Sigmoid colon (tissue), 6 donors: ENCODE measurements at regions not wholly inside any gene's neighbourhood (a gene's known extent, or its start where the extent isn't known, plus 50 kb on each side); places are given as distances from the start of the nearest gene placed in this dataset.

Source experiments
- DNase-seq: peaks from one replicate; pipeline ENCODE4 v3.0.0-alpha.2; 2019
- H3K27ac ChIP-seq, 4 donors: fragments of 200-600 bp; sonication (generic); one replicate each; pipeline ENCODE4 v1.5.1; 2016 to 2019; ENCODE audit warnings: mild to moderate bottlenecking in 1 of 4
- H3K27me3 ChIP-seq, 3 donors: fragments of 200-600 bp; sonication (generic); one replicate each; pipeline ENCODE4 v1.5.1; 2019; ENCODE audit warnings: mild to moderate bottlenecking in 1 of 3
- H3K36me3 ChIP-seq, 4 donors: fragments of 200-600 bp; sonication (generic); one replicate each; pipeline ENCODE4 v1.5.1; 2016 to 2019
- H3K4me1 ChIP-seq, 4 donors: fragments of 200-600 bp; sonication (generic); one replicate each; pipeline ENCODE4 v1.5.1; 2017 to 2019
- H3K4me3 ChIP-seq, 4 donors: fragments of 200-600 bp; sonication (generic); one replicate each; pipeline ENCODE4 v1.5.1; 2017 to 2019; ENCODE audit warnings: mild to moderate bottlenecking in 2 of 4, moderate library complexity in 1 of 4
- H3K9me3 ChIP-seq, 4 donors: fragments of 200-600 bp in 3 of 4; sonication (generic) in 3 of 4; one replicate each; pipeline versions ENCODE4 v1.5.1 to v1.6.1; 2013 to 2019
- CTCF ChIP-seq, 4 experiments: fragments of 450-650 bp in 3 of 4; fragments of 200-600 bp in 1 of 4; IDR thresholded peaks; one replicate each; pipeline ENCODE4 v1.5.1; 2016 to 2019; ENCODE audit warnings: antibody characterized with exemption in 4 of 4, mild to moderate bottlenecking in 3 of 4, moderate library complexity in 2 of 4
- EP300 ChIP-seq, 4 donors: sonication (generic); formaldehyde crosslinking; IDR thresholded peaks; one replicate each; pipeline ENCODE4 v1.6.1; 2017; ENCODE audit warnings: antibody characterized with exemption in 4 of 4
- POLR2A ChIP-seq, 2 donors: fragments of 450-650 bp; IDR thresholded peaks; one replicate each; pipeline ENCODE4 v1.6.1; 2016; ENCODE audit warnings: antibody characterized with exemption in 2 of 2, mild to moderate bottlenecking in 2 of 2, moderate library complexity in 2 of 2
- POLR2AphosphoS5 ChIP-seq, 4 donors: sonication (generic); formaldehyde crosslinking; IDR thresholded peaks; one replicate each; pipeline ENCODE4 v1.6.1; 2017; ENCODE audit warnings: antibody characterized with exemption in 4 of 4
- WGBS, 2 donors: extraction: QIAGEN DNeasy Blood & Tissue Kit; methylation state at CpG; one replicate each; pipeline ENCODE4 v1.1.7; 2013; 5-methylcytosine and 5-hydroxymethylcytosine counted together
- intact Hi-C: fragments of 100-400 bp; cut with DNase I; formaldehyde crosslinking; loops from one replicate; pipeline ENCODE4 v1.15.1; 2023
- donor health status: healthy with polysubstance abuse.
- donor health status: healthy.

DNA sequence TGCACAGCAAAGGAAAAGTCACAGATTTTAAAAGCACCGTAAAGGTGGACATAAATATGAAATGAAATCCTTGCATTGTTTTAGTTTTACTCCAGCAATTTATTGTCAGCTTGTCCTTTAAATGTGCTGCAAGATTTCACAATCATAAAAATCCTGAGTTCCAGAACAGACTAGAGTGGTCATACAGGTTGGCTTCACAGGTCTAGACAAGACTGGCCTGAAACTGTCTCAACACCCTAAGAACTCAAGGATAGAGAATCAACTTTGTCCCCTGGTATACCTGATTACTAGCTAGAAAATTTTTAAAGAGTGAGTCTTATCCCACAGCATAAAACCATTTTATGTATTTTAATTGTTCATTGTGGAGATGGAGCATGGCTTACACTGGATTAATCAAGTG is 521.7 kb upstream of the MCTP2 start:
- Histone ChIP-seq H3K9me3 (no peaks in the 10 kb centered on the region), H3K4me1 (peaks cover 0 to 23% (median 0%) of the 10 kb centered on the region in 4 donors), H3K27ac (no peak overlapping the region), H3K36me3 (no peaks in the 10 kb centered on the region), H3K4me3 (no peak overlapping the region), H3K27me3 (no peaks in the 10 kb centered on the region)
- TF ChIP-seq POLR2A (IDR thresholded peaks at IDR 0.05) (no peak), POLR2AphosphoS5 (IDR thresholded peaks at IDR 0.05) (no peak), CTCF (IDR thresholded peaks at IDR 0.05) (no peak), EP300 (IDR thresholded peaks at IDR 0.05) (no peak)
- WGBS, 2 donors = 90 to 93% methylated on average over 1 of the region's 1 CpG
- no peak for DNase-seq
- intact Hi-C loops = no loop called here

- WGBS, 2 donors = 76 to 80% methylated on average over 6 of the region's 6 CpGs
- DNase-seq = no peak
- no peaks in the 10 kb centered on the region for H3K9me3 ChIP-seq
- peaks cover 0 to 23% (median 0%) of the 10 kb centered on the region in 4 donors for H3K4me1 ChIP-seq
- TF ChIP-seq POLR2A (IDR thresholded peaks at IDR 0.05) (no peak), POLR2AphosphoS5 (IDR thresholded peaks at IDR 0.05) (no peak), EP300 (IDR thresholded peaks at IDR 0.05) (no peak), CTCF (IDR thresholded peaks at IDR 0.05) (no peak)
- intact Hi-C loops = no loop called here
- H3K36me3 ChIP-seq = no peaks in the 10 kb centered on the region
- no peak overlapping the region for H3K27ac ChIP-seq
- no peaks in the 10 kb centered on the region for H3K27me3 ChIP-seq
- H3K4me3 ChIP-seq = no peak overlapping the region
These were observed 522.5 kb upstream of the MCTP2 start for GRCh38 chr15:93708724-93709445.

- no peak for DNase-seq
- peaks cover 0 to 23% (median 0%) of the 10 kb centered on the region in 4 donors for H3K4me1 ChIP-seq
- TF ChIP-seq POLR2A (IDR thresholded peaks at IDR 0.05) (no peak), POLR2AphosphoS5 (IDR thresholded peaks at IDR 0.05) (no peak), EP300 (IDR thresholded peaks at IDR 0.05) (no peak)
- H3K36me3 ChIP-seq = no peaks in the 10 kb centered on the region
- intact Hi-C loops = no loop called here
- WGBS, 2 donors = 81 to 89% methylated on average over 5 of the region's 5 CpGs
- H3K27ac ChIP-seq = no peak overlapping the region
- no peaks in the 10 kb centered on the region for H3K9me3 ChIP-seq
- H3K27me3 ChIP-seq = no peaks in the 10 kb centered on the region
- H3K4me3 ChIP-seq = no peak overlapping the region
These were observed 523.6 kb upstream of the MCTP2 start for GRCh38 chr15:93707751-93708150.

DNA sequence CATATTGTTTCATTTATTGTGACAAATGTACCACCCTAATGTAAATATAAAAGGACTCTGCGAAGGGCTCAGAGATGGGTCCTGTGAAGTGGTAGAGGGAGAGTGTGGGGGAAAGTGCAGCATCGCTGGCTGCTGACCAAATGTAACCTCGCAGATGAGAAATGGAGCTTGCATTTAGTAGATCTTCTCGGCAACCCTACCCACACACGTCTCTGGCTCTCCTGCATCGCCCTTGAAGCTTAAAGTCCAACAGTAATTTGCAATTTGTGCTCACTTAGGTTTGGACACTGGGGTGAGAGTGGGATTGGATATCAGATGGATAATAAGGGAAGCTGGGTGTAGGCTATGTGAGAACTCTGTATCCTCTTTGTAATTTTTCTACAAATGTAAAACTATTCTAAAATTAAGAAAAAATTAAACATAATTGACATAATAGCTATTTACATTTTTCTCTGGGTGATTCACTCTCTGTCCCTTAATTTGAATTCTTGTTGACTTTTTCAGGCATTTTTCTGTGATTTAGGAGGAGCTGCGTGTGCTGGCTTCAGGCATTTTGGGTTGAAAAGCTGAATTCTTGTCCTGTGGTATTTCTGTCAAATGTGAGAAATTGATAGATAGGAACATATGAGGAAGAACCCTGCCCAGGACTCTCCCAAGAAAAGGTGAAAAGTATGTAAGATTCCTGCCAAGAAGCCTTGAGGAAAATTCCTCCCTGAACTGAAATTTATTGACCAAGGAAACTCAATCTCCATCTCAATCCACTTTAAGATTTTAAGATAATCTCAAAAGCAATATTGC is 524.7 kb upstream of the MCTP2 start:
- no peak overlapping the region for H3K4me3 ChIP-seq
- TF ChIP-seq CTCF (IDR thresholded peaks at IDR 0.05) (no peak), EP300 (IDR thresholded peaks at IDR 0.05) (no peak), POLR2A (IDR thresholded peaks at IDR 0.05) (no peak), POLR2AphosphoS5 (IDR thresholded peaks at IDR 0.05) (no peak)
- H3K27me3 ChIP-seq = no peaks in the 10 kb centered on the region
- H3K4me1 ChIP-seq = peaks cover 0 to 23% (median 0%) of the 10 kb centered on the region in 4 donors
- no peaks in the 10 kb centered on the region for H3K9me3 ChIP-seq
- DNase-seq = no peak
- H3K27ac ChIP-seq = no peak overlapping the region
- intact Hi-C loops = no loop called here
- 72 to 80% methylated on average over 7 of the region's 7 CpGs for WGBS, 2 donors
- no peaks in the 10 kb centered on the region for H3K36me3 ChIP-seq

DNA sequence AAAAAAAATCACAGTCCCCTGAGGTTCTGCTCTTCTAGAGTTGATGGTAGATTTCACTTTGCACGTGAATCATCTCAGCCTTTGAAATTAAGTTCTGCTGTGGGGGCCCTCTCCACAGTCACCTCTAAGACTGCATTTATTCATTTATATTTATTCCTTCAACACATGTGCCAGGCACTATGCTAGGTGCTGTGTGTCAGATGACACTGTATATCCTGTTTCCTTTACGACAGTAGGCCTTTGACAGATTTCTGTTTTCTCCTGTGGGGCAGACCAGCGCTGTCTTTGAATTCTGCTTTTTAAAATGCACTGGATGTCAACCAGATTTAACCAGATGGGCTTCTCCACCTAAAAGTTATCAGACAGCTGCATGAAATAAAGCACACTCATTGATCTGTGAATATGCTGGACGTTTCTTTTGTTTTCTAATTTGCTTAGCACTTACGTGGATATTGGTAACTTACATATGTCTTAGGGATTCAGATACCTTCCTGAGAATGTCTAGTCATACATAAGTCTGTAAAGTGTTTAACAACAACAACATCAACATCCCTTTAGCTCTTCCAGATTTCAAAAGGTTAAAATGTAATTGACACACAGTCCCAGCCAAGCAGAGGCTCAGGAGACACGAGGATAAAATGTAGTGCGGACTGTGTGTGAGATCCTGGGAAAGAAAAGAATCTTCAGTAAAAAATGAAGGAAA is 525.5 kb upstream of the MCTP2 start:
- Histone ChIP-seq H3K4me1 (peaks cover 0 to 23% (median 0%) of the 10 kb centered on the region in 4 donors), H3K9me3 (no peaks in the 10 kb centered on the region)
- WGBS, 2 donors = 73 to 77% methylated on average over 7 of the region's 7 CpGs

More for the DNA sequence above, 525.5 kb upstream of the MCTP2 start:
- no peak overlapping the region for H3K27ac ChIP-seq
- no peak overlapping the region for H3K4me3 ChIP-seq
- TF ChIP-seq POLR2AphosphoS5 (IDR thresholded peaks at IDR 0.05) = no peak
- no peak for TF ChIP-seq CTCF (IDR thresholded peaks at IDR 0.05)
- TF ChIP-seq POLR2A (IDR thresholded peaks at IDR 0.05) = no peak
- TF ChIP-seq EP300 (IDR thresholded peaks at IDR 0.05) = no peak
- H3K27me3 ChIP-seq = no peaks in the 10 kb centered on the region
- no peak for DNase-seq
- H3K36me3 ChIP-seq = no peaks in the 10 kb centered on the region
- intact Hi-C loops = no loop called here
